Small intestine (tissue), 7 donors: ENCODE measurements at regions not wholly inside any gene's neighbourhood (a gene's known extent, or its start where the extent isn't known, plus 50 kb on each side); places are given as distances from the start of the nearest gene placed in this dataset.

Experiments
- DNase-seq, 2 donors: peaks; one replicate each; pipeline versions ENCODE4 v3.0.0 to v3.0.0-alpha.2; 2013
- FAIRE-seq: peaks from 2 replicates; lab custom pipeline; 2012; peaks lifted over from hg19 to GRCh38; lab: Jason Lieb, UNC
- H3K27ac ChIP-seq, 3 donors: one replicate each; pipeline ENCODE4 v1.5.1; 2013; ENCODE audit warnings: low read length in 2 of 3, mild to moderate bottlenecking in 2 of 3, control low read depth in 1 of 3, inconsistent platforms in 1 of 3, low read depth in 1 of 3, moderate library complexity in 1 of 3
- H3K27me3 ChIP-seq, 3 donors: one replicate each; pipeline ENCODE4 v1.6.1; 2013; ENCODE audit warnings: low read length in 3 of 3, inconsistent platforms in 1 of 3; ENCODE audit not compliant: control insufficient read depth in 3 of 3, insufficient read depth in 3 of 3
- H3K36me3 ChIP-seq, 3 donors: one replicate each; pipeline ENCODE4 v1.6.1; 2013; ENCODE audit warnings: low read length in 3 of 3, inconsistent platforms in 1 of 3, low read depth in 1 of 3, mild to moderate bottlenecking in 1 of 3, moderate library complexity in 1 of 3; ENCODE audit not compliant: control insufficient read depth in 3 of 3, insufficient read depth in 2 of 3
- H3K4me1 ChIP-seq, 3 donors: one replicate each; pipeline ENCODE4 v1.6.1; 2013; ENCODE audit warnings: low read length in 2 of 3, inconsistent platforms in 1 of 3, low read depth in 1 of 3, mild to moderate bottlenecking in 1 of 3, moderate library complexity in 1 of 3; ENCODE audit not compliant: control insufficient read depth in 3 of 3, insufficient read depth in 2 of 3
- H3K4me3 ChIP-seq, 3 donors: one replicate each; pipeline ENCODE4 v1.5.1; 2013; ENCODE audit warnings: low read length in 3 of 3, control low read depth in 1 of 3, inconsistent platforms in 1 of 3, low read depth in 1 of 3, mild to moderate bottlenecking in 1 of 3, moderate library complexity in 1 of 3
- H3K9me3 ChIP-seq, 2 donors: one replicate each; pipeline ENCODE4 v1.6.1; 2013; ENCODE audit warnings: low read depth in 1 of 2, low read length in 1 of 2; ENCODE audit not compliant: control insufficient read depth in 2 of 2, insufficient read depth in 1 of 2
- WGBS, 3 donors: extraction: QIAGEN DNeasy Blood & Tissue Kit; methylation state at CpG; one replicate each; pipeline ENCODE4 v1.1.7; 2013; 5-methylcytosine and 5-hydroxymethylcytosine counted together
- donor health status: healthy with polysubstance abuse.
- donor health status: control.
- donor health status: control.
- donor health status: Bipolar disorder and iron deficiency.
- donor health status: healthy.

GRCh38 chr9:75780185-75780584 is 110.3 kb upstream of the PCSK5 start:
- Histone ChIP-seq H3K27ac (no peak overlapping the region), H3K4me3 (no peak overlapping the region), H3K36me3 (no peaks in the 10 kb centered on the region), H3K9me3 (peaks cover 0 to 7% of the 10 kb centered on the region in 2 donors), H3K4me1 (no peaks in the 10 kb centered on the region), H3K27me3 (no peaks in the 10 kb centered on the region)
- no peak for FAIRE-seq
- 52 to 73% (median 60%) methylated on average over 1 of the region's 1 CpG for WGBS, 3 donors
- no peak for DNase-seq

GRCh38 chr9:75788006-75788634 is 102.4 kb upstream of the PCSK5 start:
- Histone ChIP-seq H3K27ac (no peak overlapping the region), H3K4me1 (no peaks in the 10 kb centered on the region), H3K27me3 (no peaks in the 10 kb centered on the region), H3K9me3 (no peaks in the 10 kb centered on the region), H3K36me3 (no peaks in the 10 kb centered on the region), H3K4me3 (no peak overlapping the region)
- no peak for DNase-seq
- FAIRE-seq: no peak
- 65 to 78% (median 68%) methylated on average over 3 of the region's 3 CpGs for WGBS, 3 donors

- FAIRE-seq: no peak
- DNase-seq: no peak
- Histone ChIP-seq H3K4me3 (no peak overlapping the region), H3K36me3 (no peaks in the 10 kb centered on the region), H3K4me1 (no peaks in the 10 kb centered on the region), H3K27me3 (no peaks in the 10 kb centered on the region), H3K27ac (no peak overlapping the region), H3K9me3 (no peaks in the 10 kb centered on the region)
- WGBS, 3 donors: 78 to 85% (median 81%) methylated on average over 2 of the region's 2 CpGs
Measured at GRCh38 chr9:75797085-75797580, 93.3 kb upstream of the PCSK5 start.

- no peak overlapping the region for H3K4me3 ChIP-seq
- H3K4me1 ChIP-seq: no peaks in the 10 kb centered on the region
- FAIRE-seq (no peak), DNase-seq (no peak)
- H3K27ac ChIP-seq: no peak overlapping the region
- H3K9me3 ChIP-seq: no peaks in the 10 kb centered on the region
- no peaks in the 10 kb centered on the region for H3K27me3 ChIP-seq
- 86 to 96% (median 87%) methylated on average over 1 of the region's 1 CpG for WGBS, 3 donors
- no peaks in the 10 kb centered on the region for H3K36me3 ChIP-seq
Measured at GRCh38 chr9:75798505-75798904, 92.0 kb upstream of the PCSK5 start.

GRCh38 chr9:75803130-75803529 is 87.3 kb upstream of the PCSK5 start:
- no peaks in the 10 kb centered on the region for H3K9me3 ChIP-seq
- FAIRE-seq (no peak), DNase-seq (no peak)
- H3K27me3 ChIP-seq: no peaks in the 10 kb centered on the region
- no peaks in the 10 kb centered on the region for H3K36me3 ChIP-seq
- no peak overlapping the region for H3K27ac ChIP-seq
- H3K4me3 ChIP-seq: no peak overlapping the region
- no peaks in the 10 kb centered on the region for H3K4me1 ChIP-seq

GRCh38 chr9:75810063-75810462 is 80.4 kb upstream of the PCSK5 start:
- Histone ChIP-seq H3K27ac (no peak overlapping the region), H3K4me3 (no peak overlapping the region), H3K4me1 (no peaks in the 10 kb centered on the region), H3K9me3 (no peaks in the 10 kb centered on the region), H3K27me3 (no peaks in the 10 kb centered on the region), H3K36me3 (no peaks in the 10 kb centered on the region)
- FAIRE-seq (no peak), DNase-seq (no peak)
- WGBS, 3 donors: 88 to 95% (median 93%) methylated on average over 2 of the region's 2 CpGs

- no peaks in the 10 kb centered on the region for H3K4me1 ChIP-seq
- H3K27ac ChIP-seq: no peak overlapping the region
- FAIRE-seq (no peak), DNase-seq (no peak)
- no peaks in the 10 kb centered on the region for H3K9me3 ChIP-seq
- no peaks in the 10 kb centered on the region for H3K36me3 ChIP-seq
- H3K27me3 ChIP-seq: no peaks in the 10 kb centered on the region
- H3K4me3 ChIP-seq: no peak overlapping the region
Measured at GRCh38 chr9:75811692-75812091, 78.8 kb upstream of the PCSK5 start.

- DNase-seq (no peak), FAIRE-seq (no peak)
- no peak overlapping the region for H3K27ac ChIP-seq
- no peaks in the 10 kb centered on the region for H3K36me3 ChIP-seq
- no peaks in the 10 kb centered on the region for H3K4me1 ChIP-seq
- 65 to 89% (median 79%) methylated on average over 2 of the region's 2 CpGs for WGBS, 3 donors
- H3K27me3 ChIP-seq: no peaks in the 10 kb centered on the region
- no peaks in the 10 kb centered on the region for H3K9me3 ChIP-seq
- no peak overlapping the region for H3K4me3 ChIP-seq
Measured at GRCh38 chr9:75812141-75812540, 78.3 kb upstream of the PCSK5 start.

- DNase-seq (no peak), FAIRE-seq (no peak)
- Histone ChIP-seq H3K9me3 (no peaks in the 10 kb centered on the region), H3K27me3 (no peaks in the 10 kb centered on the region), H3K4me3 (no peak overlapping the region), H3K36me3 (no peaks in the 10 kb centered on the region), H3K4me1 (no peaks in the 10 kb centered on the region), H3K27ac (no peak overlapping the region)
Measured at GRCh38 chr9:75814667-75815066, 75.8 kb upstream of the PCSK5 start.
